GM12891 (cell line): ENCODE measurements at regions not wholly inside any gene's neighbourhood (a gene's known extent, or its start where the extent isn't known, plus 50 kb on each side); places are given as distances from the start of the nearest gene placed in this dataset.

Experiments used
- PAX5 ChIP-seq: IDR thresholded peaks from 2 replicates; pipeline ENCODE4 v1.6.1; 2011; ENCODE audit warnings: low read length, moderate library complexity, mild to moderate bottlenecking; ENCODE audit not compliant: insufficient read depth, severe bottlenecking
- POLR2A ChIP-seq: IDR thresholded peaks from 2 replicates; pipeline ENCODE4 v1.6.1; 2011; ENCODE audit warnings: low read depth, low read length, control low read depth
- POLR2AphosphoS5 ChIP-seq: IDR thresholded peaks from 2 replicates; pipeline ENCODE4 v1.6.1; 2011; ENCODE audit warnings: low read depth, low read length, control low read depth
- POU2F2 ChIP-seq: IDR thresholded peaks from 2 replicates; pipeline ENCODE4 v1.6.1; 2011; ENCODE audit warnings: low read depth, mild to moderate bottlenecking, control low read depth, low read length, moderate library complexity
- TAF1 ChIP-seq: IDR thresholded peaks from 2 replicates; pipeline ENCODE4 v1.6.1; 2011; ENCODE audit warnings: low read depth, low read length, control low read depth

DNA sequence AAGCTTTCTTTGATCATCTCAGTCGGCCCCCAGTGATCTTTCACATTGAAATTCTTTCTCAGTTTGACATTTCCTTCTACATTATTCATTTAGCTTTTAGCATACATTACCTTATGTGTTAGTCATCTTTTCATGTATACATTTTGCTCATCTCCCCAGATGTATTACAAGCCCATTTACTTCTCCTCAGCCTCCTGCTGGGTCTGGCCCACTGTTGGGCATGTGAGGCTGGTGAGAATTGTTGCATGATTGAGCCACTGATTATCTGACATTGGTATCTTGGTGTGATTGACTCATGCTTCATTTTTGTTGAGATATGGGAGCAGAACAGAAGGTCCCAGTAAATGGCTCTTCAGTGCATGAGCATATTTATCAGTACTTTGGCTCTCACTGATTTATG is 300.1 kb upstream of the DDX18 start:
- no peak for TF ChIP-seq POLR2A
- TF ChIP-seq POLR2AphosphoS5, result no peak
- no peak for TF ChIP-seq POU2F2
- TF ChIP-seq TAF1, result no peak
- no peak for TF ChIP-seq PAX5
